Lung (tissue), 11 donors: ENCODE measurements at regions not wholly inside any gene's neighbourhood (a gene's known extent, or its start where the extent isn't known, plus 50 kb on each side); places are given as distances from the start of the nearest gene placed in this dataset.

Source experiments
- ATAC-seq: fragments of 200-7000 bp; cut with Tn5 transposase; one replicate; pipeline ENCODE4 v1.9.1; 2020; ENCODE audit warnings: moderate number of reproducible peaks; ENCODE audit not compliant: insufficient read depth, low FRiP score
- DNase-seq, 3 donors: peaks; one replicate each; pipeline ENCODE4 v3.0.0-alpha.2; 2013 to 2017
- H3K27ac ChIP-seq, 2 donors: one replicate each; pipeline ENCODE4 v1.5.1; 2013; ENCODE audit warnings: mild to moderate bottlenecking in 2 of 2, moderate library complexity in 2 of 2, control low read depth in 1 of 2, inconsistent platforms in 1 of 2, low read depth in 1 of 2, low read length in 1 of 2
- H3K27me3 ChIP-seq, 3 donors: one replicate each; pipeline ENCODE4 v1.5.1; 2013; ENCODE audit warnings: low read length in 2 of 3; ENCODE audit not compliant: control insufficient read depth in 3 of 3, insufficient read depth in 3 of 3
- H3K36me3 ChIP-seq, 4 donors: one replicate each; pipeline ENCODE4 v1.5.1; 2013; ENCODE audit warnings: low read length in 4 of 4, mild to moderate bottlenecking in 1 of 4, moderate library complexity in 1 of 4; ENCODE audit not compliant: control insufficient read depth in 4 of 4, insufficient read depth in 4 of 4
- H3K4me1 ChIP-seq, 5 donors: one replicate each; pipeline ENCODE4 v1.5.1; 2013; ENCODE audit warnings: low read length in 5 of 5, mild to moderate bottlenecking in 2 of 5, moderate library complexity in 1 of 5; ENCODE audit not compliant: control insufficient read depth in 5 of 5, insufficient read depth in 5 of 5
- H3K4me3 ChIP-seq: one replicate; pipeline ENCODE4 v1.5.1; 2013; ENCODE audit warnings: mild to moderate bottlenecking, control low read depth, moderate library complexity
- H3K9ac ChIP-seq, 2 donors: one replicate each; pipeline ENCODE4 v1.5.1; 2013; ENCODE audit warnings: low read length in 2 of 2, control low read depth in 1 of 2; ENCODE audit not compliant: insufficient read depth in 1 of 2
- H3K9me3 ChIP-seq, 4 donors: one replicate each; pipeline ENCODE4 v1.5.1; 2013; ENCODE audit warnings: low read length in 3 of 4, mild to moderate bottlenecking in 1 of 4, moderate library complexity in 1 of 4; ENCODE audit not compliant: control insufficient read depth in 4 of 4, insufficient read depth in 3 of 4
- CTCF ChIP-seq: IDR thresholded peaks from 2 replicates; pipeline ENCODE4 v1.5.1; 2012; ENCODE audit warnings: mild to moderate bottlenecking; ENCODE audit errors: control extremely low read depth, extremely low read depth
- WGBS, 2 donors: extraction: QIAGEN DNeasy Blood & Tissue Kit; methylation state at CpG; one replicate each; pipeline ENCODE4 v1.1.7; 2013; 5-methylcytosine and 5-hydroxymethylcytosine counted together
- donor health status: control.
- donor health status: control.
- donor health status: Bipolar disorder and iron deficiency.
- donor health status: healthy.
- donor health status: DM: yes; HTN: yes; CAD: no.

- no peak overlapping the region for H3K27ac ChIP-seq
- no peaks in the 10 kb centered on the region for H3K9me3 ChIP-seq
- ATAC-seq (no peak), DNase-seq (no peak)
- no peak overlapping the region for H3K9ac ChIP-seq
- 37 to 52% methylated on average over 3 of the region's 3 CpGs for WGBS, 2 donors
- no peaks in the 10 kb centered on the region for H3K36me3 ChIP-seq
- no peak overlapping the region for H3K4me3 ChIP-seq
- TF ChIP-seq CTCF: no peak
- no peaks in the 10 kb centered on the region for H3K27me3 ChIP-seq
- no peaks in the 10 kb centered on the region for H3K4me1 ChIP-seq
These were observed 501.1 kb downstream of the NAV3 start for GRCh38 chr12:78331753-78332152.

- Histone ChIP-seq H3K4me1 (no peaks in the 10 kb centered on the region), H3K4me3 (no peak overlapping the region), H3K9ac (no peak overlapping the region), H3K27me3 (no peaks in the 10 kb centered on the region), H3K27ac (no peak overlapping the region), H3K9me3 (no peaks in the 10 kb centered on the region), H3K36me3 (no peaks in the 10 kb centered on the region)
- no peak for ATAC-seq
- no peak for DNase-seq
- no peak for TF ChIP-seq CTCF
- WGBS, 2 donors: 91 to 92% methylated on average over 2 of the region's 2 CpGs
These were observed 507.5 kb downstream of the NAV3 start for GRCh38 chr12:78338054-78338785.

GRCh38 chr12:78340406-78340805 is 509.7 kb downstream of the NAV3 start:
- no peak for DNase-seq
- H3K9me3 ChIP-seq: no peaks in the 10 kb centered on the region
- ATAC-seq: no peak
- no peak overlapping the region for H3K27ac ChIP-seq
- H3K27me3 ChIP-seq: no peaks in the 10 kb centered on the region
- H3K4me3 ChIP-seq: no peak overlapping the region
- H3K4me1 ChIP-seq: no peaks in the 10 kb centered on the region
- H3K9ac ChIP-seq: no peak overlapping the region
- H3K36me3 ChIP-seq: no peaks in the 10 kb centered on the region
- TF ChIP-seq CTCF: no peak
- 88% methylated on average over 4 of the region's 4 CpGs for WGBS, 2 donors

GRCh38 chr12:78343657-78344056 is 513.0 kb downstream of the NAV3 start:
- no peak overlapping the region for H3K27ac ChIP-seq
- TF ChIP-seq CTCF: no peak
- no peak for ATAC-seq
- DNase-seq: no peak
- WGBS, 2 donors: 93 to 96% methylated on average over 1 of the region's 1 CpG
- no peaks in the 10 kb centered on the region for H3K4me1 ChIP-seq
- no peaks in the 10 kb centered on the region for H3K36me3 ChIP-seq
- H3K27me3 ChIP-seq: no peaks in the 10 kb centered on the region
- H3K9ac ChIP-seq: no peak overlapping the region
- no peaks in the 10 kb centered on the region for H3K9me3 ChIP-seq
- no peak overlapping the region for H3K4me3 ChIP-seq
